OCI-LY7 (cell line): ENCODE measurements at regions not wholly inside any gene's neighbourhood (a gene's known extent, or its start where the extent isn't known, plus 50 kb on each side); places are given as distances from the start of the nearest gene placed in this dataset.

Experiments
- BruUV-seq: library from RNA; stranded (reverse); fragments of 400-500 nt; replicated peaks from 2 replicates; lab custom pipeline; 2021; lab: Mats Ljungman, UMichigan
- CTCF ChIA-PET: fragments of 300-600 bp; sonication (Branson Sonifier 250); formaldehyde crosslinking; loops from one replicate; lab custom pipeline; 2022; ENCODE audit warnings: antibody characterized with exemption; ENCODE audit not compliant: unreplicated experiment; lab: Charles Lee
- POLR2A ChIA-PET: fragments of 300-600 bp; sonication (Branson Sonifier 250); formaldehyde crosslinking; loops from one replicate; lab custom pipeline; 2022; ENCODE audit warnings: antibody characterized with exemption; lab: Charles Lee
- DNase-seq: peaks from one replicate; pipeline ENCODE4 v3.0.0-alpha.2; 2015; ENCODE audit warnings: low spot score
- H2AFZ ChIP-seq: fragments of 200-600 bp; sonication (generic), shearing (Covaris generic); 2 replicates; pipeline ENCODE4 v1.6.1; 2014; ENCODE audit warnings: mild to moderate bottlenecking, antibody characterized with exemption, low read length, moderate library complexity
- H3K27ac ChIP-seq: fragments of 200-600 bp; sonication (generic); 2 replicates; pipeline ENCODE4 v1.5.1; 2014; ENCODE audit warnings: mixed run types, low read depth, mild to moderate bottlenecking, moderate library complexity, low read length, inconsistent platforms; ENCODE audit not compliant: poor library complexity, severe bottlenecking
- H3K36me3 ChIP-seq: fragments of 200-600 bp; sonication (generic); 2 replicates; pipeline ENCODE4 v1.6.1; 2014; ENCODE audit warnings: mild to moderate bottlenecking, antibody characterized with exemption, low read length, moderate library complexity, mixed read lengths; ENCODE audit not compliant: insufficient read depth
- H3K4me1 ChIP-seq: fragments of 200-600 bp; sonication (generic); 2 replicates; pipeline ENCODE4 v1.5.1; 2014; ENCODE audit warnings: mild to moderate bottlenecking, low read length; ENCODE audit not compliant: insufficient read depth, poor library complexity, severe bottlenecking
- H3K4me2 ChIP-seq: fragments of 200-600 bp; sonication (generic); 2 replicates; pipeline ENCODE4 v1.6.1; 2014; ENCODE audit warnings: mild to moderate bottlenecking, low read length
- H3K4me3 ChIP-seq: fragments of 200-600 bp; sonication (generic); 2 replicates; pipeline ENCODE4 v1.5.1; 2014; ENCODE audit warnings: mild to moderate bottlenecking, low read depth, low read length; ENCODE audit not compliant: poor library complexity, severe bottlenecking
- H3K79me2 ChIP-seq: fragments of 200-600 bp; sonication (generic); 2 replicates; pipeline ENCODE4 v1.6.1; 2016; ENCODE audit warnings: low read depth, mild to moderate bottlenecking, low read length, moderate library complexity, mixed read lengths; ENCODE audit not compliant: insufficient read depth
- H3K9me2 ChIP-seq: fragments of 200-600 bp; sonication (generic); 2 replicates; pipeline ENCODE4 v1.6.1; 2016; ENCODE audit warnings: mild to moderate bottlenecking, low read length, mixed read lengths; ENCODE audit not compliant: insufficient read depth
- H3K9me3 ChIP-seq: fragments of 200-600 bp; sonication (generic); 2 replicates; pipeline ENCODE4 v1.6.1; 2014; ENCODE audit warnings: mild to moderate bottlenecking, mixed run types, low read length, mixed read lengths
- H4K20me1 ChIP-seq: fragments of 200-600 bp; sonication (generic); 2 replicates; pipeline ENCODE4 v1.6.1; 2014; ENCODE audit warnings: mild to moderate bottlenecking, antibody characterized with exemption, low read length, moderate library complexity, mixed read lengths; ENCODE audit not compliant: insufficient read depth
- CTCF ChIP-seq: fragments of 200-600 bp; sonication (generic); conservative IDR thresholded peaks from 2 replicates; pipeline ENCODE4 v1.5.1; 2014; ENCODE audit warnings: mild to moderate bottlenecking, antibody characterized with exemption, low read length, moderate library complexity, mixed read lengths
- EZH2phosphoT487 ChIP-seq: fragments of 200-600 bp; sonication (generic); IDR thresholded peaks from 2 replicates; pipeline ENCODE4 v1.6.1; 2018; ENCODE audit warnings: low read depth, borderline replicate concordance, mild to moderate bottlenecking, mixed run types, antibody characterized with exemption, low read length, moderate library complexity, mixed read lengths
- intact Hi-C: fragments of 100-400 bp; cut with micrococcal nuclease; formaldehyde crosslinking; loops from one replicate; pipeline ENCODE4 v1.10.0; 2022; ENCODE audit not compliant: unreplicated experiment

GRCh38 chr17:65398040-65398787, 163.2 kb downstream of the AXIN2 start:
- H3K36me3 ChIP-seq = no peaks in the 10 kb centered on the region
- intact Hi-C loops = loop anchor here (10.0 kb wide), 1 partner anchor 63 kb away; no protein-coding TSS in a partner anchor
- no peaks in the 10 kb centered on the region for H3K9me3 ChIP-seq
- TF ChIP-seq CTCF = no peak
- no peak for TF ChIP-seq EZH2phosphoT487
- H3K9me2 ChIP-seq = no peaks in the 10 kb centered on the region
- H4K20me1 ChIP-seq = no peaks in the 10 kb centered on the region
- BruUV-seq = no TSS peak
- no peak for DNase-seq
- H3K4me1 ChIP-seq = no peaks in the 10 kb centered on the region
- H3K4me2 ChIP-seq = no peak overlapping the region
- H3K27ac ChIP-seq = no peak overlapping the region
- H2AFZ ChIP-seq = no peak overlapping the region
- no peaks in the 10 kb centered on the region for H3K79me2 ChIP-seq
- no peak overlapping the region for H3K4me3 ChIP-seq
- ChIA-PET POLR2A (no interaction called here), CTCF (no interaction called here)

- CTCF ChIA-PET = no interaction called here
- POLR2A ChIA-PET = no interaction called here
- H3K4me1 ChIP-seq = no peaks in the 10 kb centered on the region
- TF ChIP-seq CTCF (no peak), EZH2phosphoT487 (no peak)
- H3K4me3 ChIP-seq = no peak overlapping the region
- no peak overlapping the region for H2AFZ ChIP-seq
- no peaks in the 10 kb centered on the region for H4K20me1 ChIP-seq
- no TSS peak for BruUV-seq
- no peak overlapping the region for H3K27ac ChIP-seq
- intact Hi-C loops = loop anchor here (10.0 kb wide), 1 partner anchor 61 kb away; no protein-coding TSS in a partner anchor
- no peaks in the 10 kb centered on the region for H3K9me3 ChIP-seq
- H3K36me3 ChIP-seq = no peaks in the 10 kb centered on the region
- H3K4me2 ChIP-seq = no peak overlapping the region
- H3K79me2 ChIP-seq = no peaks in the 10 kb centered on the region
- no peak for DNase-seq
- no peaks in the 10 kb centered on the region for H3K9me2 ChIP-seq
These were observed 165.5 kb downstream of the AXIN2 start for GRCh38 chr17:65395924-65396323.

- Histone ChIP-seq H3K36me3 (no peaks in the 10 kb centered on the region), H3K79me2 (no peaks in the 10 kb centered on the region), H2AFZ (no peak overlapping the region), H3K9me3 (no peaks in the 10 kb centered on the region), H4K20me1 (no peaks in the 10 kb centered on the region), H3K4me3 (no peak overlapping the region), H3K4me1 (no peaks in the 10 kb centered on the region), H3K4me2 (no peak overlapping the region), H3K27ac (no peak overlapping the region), H3K9me2 (no peaks in the 10 kb centered on the region)
- CTCF ChIA-PET = no interaction called here
- BruUV-seq = no TSS peak
- no peak for TF ChIP-seq CTCF
- TF ChIP-seq EZH2phosphoT487 = no peak
- no peak for DNase-seq
- POLR2A ChIA-PET = no interaction called here
- intact Hi-C loops = loop anchor here (10.0 kb wide), 1 partner anchor 60 kb away; no protein-coding TSS in a partner anchor
These were observed 166.5 kb downstream of the AXIN2 start for GRCh38 chr17:65394811-65395472.
